Neural cell (in vitro differentiated cells): ENCODE measurements at regions not wholly inside any gene's neighbourhood (a gene's known extent, or its start where the extent isn't known, plus 50 kb on each side); places are given as distances from the start of the nearest gene placed in this dataset.

Source experiments
- H2AFZ ChIP-seq: fragments of 200-600, 300-800 bp; sonication (generic), shearing (Covaris generic); 2 replicates; pipeline ENCODE4 v1.6.0; 2014; ENCODE audit warnings: low read depth, mild to moderate bottlenecking, antibody characterized with exemption, low read length, moderate library complexity
- H3F3A ChIP-seq: fragments of 200-600 bp; shearing (Covaris generic); 2 replicates; pipeline ENCODE4 v1.6.1; 2016; ENCODE audit warnings: mild to moderate bottlenecking, moderate library complexity, mixed read lengths, antibody characterized with exemption, low read length; ENCODE audit not compliant: insufficient read depth, poor library complexity, severe bottlenecking
- H3K27ac ChIP-seq: fragments of 200-600, 300-800 bp; sonication (generic), shearing (Covaris generic); 2 replicates; pipeline ENCODE4 v1.5.1; 2014; ENCODE audit warnings: mild to moderate bottlenecking, low read length, moderate library complexity
- H3K27me3 ChIP-seq: fragments of 300-800, 200-600 bp; sonication (generic), shearing (Covaris generic); 2 replicates; pipeline ENCODE4 v1.6.0; 2014; ENCODE audit warnings: mild to moderate bottlenecking, low read depth, low read length, moderate library complexity; ENCODE audit not compliant: insufficient read depth
- H3K36me3 ChIP-seq: fragments of 300-800, 200-600 bp; sonication (generic), shearing (Covaris generic); 2 replicates; pipeline ENCODE4 v1.5.1; 2014; ENCODE audit warnings: mild to moderate bottlenecking, antibody characterized with exemption, low read length, moderate library complexity; ENCODE audit not compliant: insufficient read depth
- H3K4me2 ChIP-seq: fragments of 300-800, 200-600 bp; sonication (generic), shearing (Covaris generic); 2 replicates; pipeline ENCODE4 v1.6.0; 2014; ENCODE audit warnings: mild to moderate bottlenecking, low read length
- H3K4me3 ChIP-seq: fragments of 300-800, 200-600 bp; sonication (generic), shearing (Covaris generic); 2 replicates; pipeline ENCODE4 v1.5.1; 2014; ENCODE audit warnings: mild to moderate bottlenecking, low read length, moderate library complexity
- H3K79me2 ChIP-seq: fragments of 200-600 bp; shearing (Covaris generic); replicated peaks from 2 replicates; pipeline ENCODE4 v1.6.0; 2014; ENCODE audit warnings: mild to moderate bottlenecking, low read length, moderate library complexity; ENCODE audit not compliant: insufficient read depth
- H3K9ac ChIP-seq: fragments of 300-800, 200-600 bp; sonication (generic), shearing (Covaris generic); 2 replicates; pipeline ENCODE4 v1.6.1; 2016; ENCODE audit warnings: mild to moderate bottlenecking, low read length, mixed read lengths
- H3K9me2 ChIP-seq: fragments of 200-600 bp; shearing (Covaris generic); 2 replicates; pipeline ENCODE4 v1.6.1; 2016; ENCODE audit warnings: mild to moderate bottlenecking, low read length, mixed read lengths; ENCODE audit not compliant: insufficient read depth
- H3K9me3 ChIP-seq: fragments of 200-600, 300-800 bp; sonication (generic), shearing (Covaris generic); 2 replicates; pipeline ENCODE4 v1.6.1; 2016; ENCODE audit warnings: mild to moderate bottlenecking, mixed run types, low read length, moderate library complexity, mixed read lengths
- H4K20me1 ChIP-seq: fragments of 200-600 bp; shearing (Covaris generic); 2 replicates; pipeline ENCODE4 v1.6.1; 2016; ENCODE audit warnings: mild to moderate bottlenecking, mixed run types; ENCODE audit not compliant: insufficient read depth
- CTCF ChIP-seq: fragments of 450-650 bp; IDR thresholded peaks from 2 replicates; pipeline ENCODE4 v1.5.1; 2014; ENCODE audit warnings: antibody characterized with exemption, mild to moderate bottlenecking, moderate library complexity; ENCODE audit not compliant: poor library complexity, severe bottlenecking
- EP300 ChIP-seq: fragments of 450-650 bp; conservative IDR thresholded peaks from 2 replicates; pipeline ENCODE4 v1.6.1; 2014; ENCODE audit warnings: antibody characterized with exemption, mild to moderate bottlenecking, moderate library complexity; ENCODE audit not compliant: poor library complexity, severe bottlenecking
- EZH2 ChIP-seq: fragments of 200-600, 300-800 bp; shearing (Covaris generic), sonication (generic); IDR thresholded peaks from 2 replicates; pipeline ENCODE4 v1.6.1; 2014; ENCODE audit warnings: antibody characterized with exemption, low read length, borderline replicate concordance, mild to moderate bottlenecking; ENCODE audit not compliant: insufficient read depth, poor library complexity, severe bottlenecking
- MXI1 ChIP-seq: fragments of 450-650 bp; conservative IDR thresholded peaks from 2 replicates; pipeline ENCODE4 v1.6.1; 2014; ENCODE audit warnings: antibody characterized with exemption, mild to moderate bottlenecking; ENCODE audit not compliant: poor library complexity, severe bottlenecking
- POLR2AphosphoS5 ChIP-seq: IDR thresholded peaks from 2 replicates; pipeline ENCODE4 v1.6.1; 2012
- RAD21 ChIP-seq: fragments of 450-650 bp; conservative IDR thresholded peaks from 2 replicates; pipeline ENCODE4 v1.6.1; 2014; ENCODE audit warnings: antibody characterized with exemption, mild to moderate bottlenecking, moderate library complexity
- REST ChIP-seq: IDR thresholded peaks from 2 replicates; pipeline ENCODE4 v1.6.1; 2012; ENCODE audit warnings: borderline replicate concordance
- SMC3 ChIP-seq: fragments of 450-650 bp; conservative IDR thresholded peaks from 2 replicates; pipeline ENCODE4 v1.6.1; 2014; ENCODE audit warnings: antibody characterized with exemption, mild to moderate bottlenecking, moderate library complexity; ENCODE audit not compliant: poor library complexity
- TAF1 ChIP-seq: IDR thresholded peaks from 2 replicates; pipeline ENCODE4 v1.6.1; 2012; ENCODE audit warnings: low read depth

- H3K4me2 ChIP-seq: no peak overlapping the region
Measured at GRCh38 chr2:217468042-217468830, 534.6 kb downstream of the TNS1 start.

GRCh38 chr2:217467331-217467730 is 535.5 kb downstream of the TNS1 start:
- Histone ChIP-seq H3K4me3 (no peak overlapping the region), H2AFZ (no peak overlapping the region), H3F3A (no peaks in the 10 kb centered on the region), H3K36me3 (no peaks in the 10 kb centered on the region), H3K9me2 (no peaks in the 10 kb centered on the region), H3K27me3 (no peaks in the 10 kb centered on the region), H4K20me1 (no peaks in the 10 kb centered on the region), H3K9me3 (no peaks in the 10 kb centered on the region), H3K4me2 (no peak overlapping the region), H3K9ac (no peak overlapping the region), H3K79me2 (no peaks in the 10 kb centered on the region), H3K27ac (no peak overlapping the region)
- no peak for TF ChIP-seq MXI1
- no peak for TF ChIP-seq REST
- TF ChIP-seq POLR2AphosphoS5: no peak
- TF ChIP-seq EP300: no peak
- TF ChIP-seq RAD21: no peak
- no peak for TF ChIP-seq EZH2
- TF ChIP-seq SMC3: no peak
- TF ChIP-seq CTCF: no peak
- no peak for TF ChIP-seq TAF1

More at GRCh38 chr2:217468042-217468830, 534.6 kb downstream of the TNS1 start:
- Histone ChIP-seq H3K79me2 (no peaks in the 10 kb centered on the region), H4K20me1 (no peaks in the 10 kb centered on the region), H3K27me3 (no peaks in the 10 kb centered on the region), H3K9me2 (no peaks in the 10 kb centered on the region), H3K27ac (no peak overlapping the region), H3F3A (no peaks in the 10 kb centered on the region), H2AFZ (no peak overlapping the region), H3K4me3 (no peak overlapping the region), H3K9me3 (no peaks in the 10 kb centered on the region), H3K9ac (no peak overlapping the region), H3K36me3 (no peaks in the 10 kb centered on the region)
- no peak for TF ChIP-seq POLR2AphosphoS5
- TF ChIP-seq EP300: no peak
- TF ChIP-seq CTCF: no peak
- TF ChIP-seq RAD21: no peak
- no peak for TF ChIP-seq SMC3
